ENCODE measurements at regions not wholly inside any gene's neighbourhood (a gene's known extent, or its start where the extent isn't known, plus 50 kb on each side); places are given as distances from the start of the nearest gene placed in this dataset.

DNA sequence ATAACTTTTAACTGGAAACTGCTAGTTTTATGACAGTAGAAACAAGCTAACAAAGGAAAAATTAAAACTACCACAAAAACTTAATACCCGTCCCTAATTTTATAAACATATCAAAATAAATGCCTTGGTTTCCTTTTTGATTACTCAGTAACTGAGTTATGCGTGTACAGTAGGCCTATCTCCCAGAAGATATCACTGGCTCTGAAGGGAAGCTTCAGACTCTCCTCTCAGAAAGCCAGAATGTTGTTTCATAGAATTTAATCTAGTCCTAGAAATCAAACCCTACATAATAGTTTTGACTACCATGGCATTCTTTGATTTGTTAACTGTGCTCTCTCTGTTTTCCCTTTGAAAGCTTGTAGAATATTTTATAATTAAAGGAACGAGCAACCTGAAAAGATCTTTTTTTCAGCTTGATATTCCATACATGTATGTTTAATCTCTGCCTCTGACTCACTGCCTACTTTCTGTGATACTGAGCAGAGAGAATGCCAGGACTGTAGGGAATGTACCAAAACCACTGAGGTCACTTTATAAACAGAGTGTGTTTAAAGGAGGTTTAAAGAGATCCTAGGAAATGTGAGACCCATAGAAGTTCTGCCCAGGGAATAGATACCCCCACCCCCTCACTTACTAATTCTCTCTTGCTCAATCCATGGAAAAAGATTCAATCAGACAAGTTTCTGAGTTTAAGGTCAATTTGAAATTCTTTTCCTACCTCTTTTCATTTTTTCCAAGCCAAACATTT, 311.5 kb downstream of the HDGFL1 start:
- WGBS (ENCODE audit: low lambda C conversion rate, missing lambda C conversion rate) = 32% methylated on average over 3 of the region's 3 CpGs

DNA sequence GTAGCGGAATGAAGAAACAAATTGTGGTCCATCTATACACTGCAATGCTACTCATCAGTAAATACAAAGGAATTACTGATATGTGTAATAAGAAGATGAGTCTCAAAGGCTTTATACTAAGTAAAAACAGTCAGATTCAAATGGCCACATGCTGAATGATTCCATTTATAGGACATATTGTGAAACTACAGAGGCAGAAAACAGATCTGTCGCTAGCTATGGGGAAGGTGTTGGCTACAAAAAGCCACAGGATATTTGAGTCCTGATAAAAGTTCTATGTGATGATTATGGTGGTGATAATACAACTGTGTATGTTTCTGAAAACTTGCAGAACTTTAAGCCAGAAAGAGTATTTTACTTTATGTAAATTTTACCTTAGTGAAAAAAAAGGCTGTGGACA, 313.2 kb downstream of the HDGFL1 start:
- 82% methylated on average over 2 of the region's 2 CpGs for WGBS (ENCODE audit: low lambda C conversion rate, missing lambda C conversion rate)
- Histone ChIP-seq H3K4me1 (ENCODE audit: insufficient read depth) (peaks cover 11% of the 10 kb centered on the region), H4K20me1 (ENCODE audit: insufficient read depth, poor library complexity, severe bottlenecking) (no peaks in the 10 kb centered on the region)

More for the DNA sequence above, 311.5 kb downstream of the HDGFL1 start:
- peak overlapping the region; percentile 57 for H3K4me2 ChIP-seq
- TF ChIP-seq EZH2phosphoT487 (IDR thresholded peaks at IDR 0.05; ENCODE audit: low read depth, severe bottlenecking, unreplicated experiment) (no peak), EZH2 (IDR thresholded peaks at IDR 0.05; ENCODE audit: borderline replicate concordance) (no peak)
- TF ChIP-seq, protein P1, sequence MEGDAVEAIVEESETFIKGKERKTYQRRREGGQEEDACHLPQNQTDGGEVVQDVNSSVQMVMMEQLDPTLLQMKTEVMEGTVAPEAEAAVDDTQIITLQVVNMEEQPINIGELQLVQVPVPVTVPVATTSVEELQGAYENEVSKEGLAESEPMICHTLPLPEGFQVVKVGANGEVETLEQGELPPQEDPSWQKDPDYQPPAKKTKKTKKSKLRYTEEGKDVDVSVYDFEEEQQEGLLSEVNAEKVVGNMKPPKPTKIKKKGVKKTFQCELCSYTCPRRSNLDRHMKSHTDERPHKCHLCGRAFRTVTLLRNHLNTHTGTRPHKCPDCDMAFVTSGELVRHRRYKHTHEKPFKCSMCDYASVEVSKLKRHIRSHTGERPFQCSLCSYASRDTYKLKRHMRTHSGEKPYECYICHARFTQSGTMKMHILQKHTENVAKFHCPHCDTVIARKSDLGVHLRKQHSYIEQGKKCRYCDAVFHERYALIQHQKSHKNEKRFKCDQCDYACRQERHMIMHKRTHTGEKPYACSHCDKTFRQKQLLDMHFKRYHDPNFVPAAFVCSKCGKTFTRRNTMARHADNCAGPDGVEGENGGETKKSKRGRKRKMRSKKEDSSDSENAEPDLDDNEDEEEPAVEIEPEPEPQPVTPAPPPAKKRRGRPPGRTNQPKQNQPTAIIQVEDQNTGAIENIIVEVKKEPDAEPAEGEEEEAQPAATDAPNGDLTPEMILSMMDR (IDR thresholded peaks at IDR 0.05; ENCODE audit: poor library complexity) = no peak
- H3K4me3 ChIP-seq = no peak overlapping the region
- DNase-seq (ENCODE audit: low spot score) = peak; percentile 73
- peak overlapping the region; percentile 87 for H3K27ac ChIP-seq
- no peaks in the 10 kb centered on the region for H3K36me3 ChIP-seq (replicated peaks; ENCODE audit: insufficient read depth, low read depth)
- no peaks in the 10 kb centered on the region for H3K9me2 ChIP-seq (replicated peaks; ENCODE audit: insufficient read depth)
- H3K9me3 ChIP-seq (ENCODE audit: low read depth) = no peaks in the 10 kb centered on the region
- no peak overlapping the region for H2AFZ ChIP-seq
- H3K4me1 ChIP-seq (ENCODE audit: insufficient read depth) = peaks cover 11% of the 10 kb centered on the region
- H3K27me3 ChIP-seq = no peaks in the 10 kb centered on the region
- no peaks in the 10 kb centered on the region for H3K79me2 ChIP-seq
- no peaks in the 10 kb centered on the region for H4K20me1 ChIP-seq (ENCODE audit: insufficient read depth, poor library complexity, severe bottlenecking)

DNA sequence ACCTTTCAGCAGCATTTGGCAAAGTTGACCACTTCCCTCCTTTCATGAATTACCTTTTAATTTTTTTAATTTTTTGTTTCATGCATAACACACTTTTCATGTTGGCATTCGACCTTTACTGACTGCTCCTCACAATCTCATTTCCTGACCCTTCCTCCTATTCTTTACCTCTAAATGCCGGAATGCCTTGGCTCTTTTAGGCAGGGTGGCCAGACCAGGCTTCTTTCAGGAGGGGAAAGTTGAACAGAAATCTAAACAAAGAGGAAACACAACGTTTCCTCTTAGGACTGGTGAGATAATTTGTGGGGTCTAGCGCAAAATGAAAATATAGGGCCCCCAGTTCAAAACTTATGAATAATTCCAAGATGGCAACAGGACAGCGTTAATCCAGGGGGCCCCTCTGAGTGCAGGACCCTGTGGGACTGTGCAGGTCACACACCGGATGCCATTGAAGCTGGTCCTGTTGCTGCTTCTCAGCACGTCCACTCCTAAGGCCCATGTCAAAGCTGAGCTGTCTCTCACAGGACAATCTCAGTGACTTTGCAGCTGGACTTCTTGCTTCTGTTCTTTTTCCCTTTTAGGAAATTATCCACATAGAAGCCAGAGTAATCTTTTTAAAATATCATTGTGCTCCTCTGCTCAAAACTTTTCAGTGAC, 313.8 kb downstream of the HDGFL1 start:
- H3K36me3 ChIP-seq (replicated peaks; ENCODE audit: insufficient read depth, low read depth) = no peaks in the 10 kb centered on the region
- 87% methylated on average over 7 of the region's 7 CpGs for WGBS (ENCODE audit: low lambda C conversion rate, missing lambda C conversion rate)
- H3K4me1 ChIP-seq (ENCODE audit: insufficient read depth) = peaks cover 11% of the 10 kb centered on the region

More for the DNA sequence above, 313.2 kb downstream of the HDGFL1 start:
- Histone ChIP-seq H3K4me2 (no peak overlapping the region), H3K4me3 (no peak overlapping the region), H2AFZ (no peak overlapping the region), H3K9me2 (replicated peaks; ENCODE audit: insufficient read depth) (no peaks in the 10 kb centered on the region), H3K27me3 (no peaks in the 10 kb centered on the region), H3K9me3 (ENCODE audit: low read depth) (no peaks in the 10 kb centered on the region), H3K36me3 (replicated peaks; ENCODE audit: insufficient read depth, low read depth) (no peaks in the 10 kb centered on the region), H3K79me2 (no peaks in the 10 kb centered on the region), H3K27ac (peak overlapping the region; percentile 87)
- TF ChIP-seq EZH2 (IDR thresholded peaks at IDR 0.05; ENCODE audit: borderline replicate concordance) (no peak), EZH2phosphoT487 (IDR thresholded peaks at IDR 0.05; ENCODE audit: low read depth, severe bottlenecking, unreplicated experiment) (no peak)
- DNase-seq (ENCODE audit: low spot score) = no peak

More for the DNA sequence above, 313.8 kb downstream of the HDGFL1 start:
- Histone ChIP-seq H3K9me2 (replicated peaks; ENCODE audit: insufficient read depth) (no peaks in the 10 kb centered on the region), H3K79me2 (no peaks in the 10 kb centered on the region), H3K4me2 (no peak overlapping the region), H4K20me1 (ENCODE audit: insufficient read depth, poor library complexity, severe bottlenecking) (no peaks in the 10 kb centered on the region), H3K27ac (no peak overlapping the region), H3K9me3 (ENCODE audit: low read depth) (no peaks in the 10 kb centered on the region), H3K4me3 (no peak overlapping the region), H3K27me3 (no peaks in the 10 kb centered on the region), H2AFZ (no peak overlapping the region)
- no peak for DNase-seq (ENCODE audit: low spot score)
- TF ChIP-seq EZH2phosphoT487 (IDR thresholded peaks at IDR 0.05; ENCODE audit: low read depth, severe bottlenecking, unreplicated experiment) = no peak
- TF ChIP-seq, protein P1 (IDR thresholded peaks at IDR 0.05; ENCODE audit: poor library complexity) = no peak
- no peak for TF ChIP-seq EZH2 (IDR thresholded peaks at IDR 0.05; ENCODE audit: borderline replicate concordance)
